Liver (tissue), 8 donors: ENCODE measurements at regions not wholly inside any gene's neighbourhood (a gene's known extent, or its start where the extent isn't known, plus 50 kb on each side); places are given as distances from the start of the nearest gene placed in this dataset.

Experiments
- DNase-seq: peaks from one replicate; pipeline ENCODE4 v3.0.0-alpha.2; 2017; ENCODE audit warnings: low spot score
- H3K27ac ChIP-seq, 2 donors: one replicate each; pipeline ENCODE4 v1.7.0; 2013; ENCODE audit warnings: inconsistent platforms in 2 of 2, low read length in 2 of 2, control low read depth in 1 of 2, low read depth in 1 of 2, mild to moderate bottlenecking in 1 of 2
- H3K27me3 ChIP-seq, 4 donors: one replicate each; pipeline versions ENCODE4 v1.6.1 to v1.7.0; 2013; ENCODE audit warnings: low read length in 3 of 4, inconsistent platforms in 1 of 4, mild to moderate bottlenecking in 1 of 4, moderate library complexity in 1 of 4; ENCODE audit not compliant: control insufficient read depth in 4 of 4, insufficient read depth in 4 of 4
- H3K36me3 ChIP-seq, 4 donors: one replicate each; pipeline versions ENCODE4 v1.6.1 to v1.7.0; 2013; ENCODE audit warnings: low read length in 3 of 4, mild to moderate bottlenecking in 3 of 4, low read depth in 1 of 4, moderate library complexity in 1 of 4; ENCODE audit not compliant: control insufficient read depth in 4 of 4, insufficient read depth in 3 of 4
- H3K4me1 ChIP-seq, 4 donors: one replicate each; pipeline versions ENCODE4 v1.6.1 to v1.7.0; 2013; ENCODE audit warnings: low read length in 3 of 4, mild to moderate bottlenecking in 3 of 4, moderate library complexity in 1 of 4; ENCODE audit not compliant: control insufficient read depth in 4 of 4, insufficient read depth in 4 of 4
- H3K4me3 ChIP-seq, 3 donors: one replicate each; pipeline versions ENCODE4 v1.6.1 to v1.7.0; 2013; ENCODE audit warnings: low read length in 3 of 3, control low read depth in 1 of 3, low read depth in 1 of 3, mild to moderate bottlenecking in 1 of 3
- H3K9ac ChIP-seq, 2 donors: one replicate each; pipeline ENCODE4 v1.7.0; 2013; ENCODE audit warnings: low read length in 2 of 2, mild to moderate bottlenecking in 2 of 2, moderate library complexity in 2 of 2, control low read depth in 1 of 2, low read depth in 1 of 2
- H3K9me3 ChIP-seq, 4 donors: one replicate each; pipeline versions ENCODE4 v1.6.1 to v1.7.0; 2013; ENCODE audit warnings: low read length in 3 of 4; ENCODE audit not compliant: control insufficient read depth in 4 of 4
- ATF3 ChIP-seq: IDR thresholded peaks from 2 replicates; pipeline ENCODE4 v1.6.1; 2016; ENCODE audit warnings: antibody characterized with exemption
- CTCF ChIP-seq: fragments of 150-350 bp; IDR thresholded peaks from 2 replicates; pipeline ENCODE4 v1.5.1; 2017; ENCODE audit warnings: improper control_type of control experiment, low read depth, low read length; ENCODE audit not compliant: missing input control
- FOXA1 ChIP-seq: IDR thresholded peaks from 2 replicates; pipeline ENCODE4 v1.6.1; 2016; ENCODE audit warnings: antibody characterized with exemption
- FOXA2 ChIP-seq: IDR thresholded peaks from 2 replicates; pipeline ENCODE4 v1.6.1; 2016; ENCODE audit warnings: antibody characterized with exemption
- HNF4A ChIP-seq, 2 donors: conservative IDR thresholded peaks; 2 replicates each; pipeline ENCODE4 v1.6.1; 2016; ENCODE audit warnings: antibody characterized with exemption in 2 of 2, mild to moderate bottlenecking in 2 of 2
- JUND ChIP-seq, 2 donors: IDR thresholded peaks; 2 replicates each; pipeline ENCODE4 v1.6.1; 2016; ENCODE audit warnings: antibody characterized with exemption in 2 of 2
- RAD21 ChIP-seq, 2 donors: IDR thresholded peaks; 2 replicates each; pipeline ENCODE4 v1.6.1; 2016; ENCODE audit warnings: antibody characterized with exemption in 2 of 2, mild to moderate bottlenecking in 2 of 2
- RXRA ChIP-seq, 2 donors: IDR thresholded peaks; 2 replicates each; pipeline ENCODE4 v1.6.1; 2017 to 2018; ENCODE audit warnings: antibody characterized with exemption in 2 of 2, mild to moderate bottlenecking in 1 of 2
- SP1 ChIP-seq: IDR thresholded peaks from 2 replicates; pipeline ENCODE4 v1.6.1; 2018; ENCODE audit warnings: antibody characterized with exemption, mild to moderate bottlenecking
- TAF1 ChIP-seq: conservative IDR thresholded peaks from 2 replicates; pipeline ENCODE4 v1.6.1; 2016; ENCODE audit warnings: antibody characterized with exemption, mild to moderate bottlenecking
- YY1 ChIP-seq: IDR thresholded peaks from 2 replicates; pipeline ENCODE4 v1.6.1; 2016; ENCODE audit warnings: antibody characterized with exemption, mild to moderate bottlenecking
- WGBS: extraction: QIAGEN DNeasy Blood & Tissue Kit; methylation state at CpG from one replicate; pipeline ENCODE4 v1.1.7; 2013; 5-methylcytosine and 5-hydroxymethylcytosine counted together
- donor health status: healthy.
- donor health status: healthy.
- donor health status: healthy.
- donor health status: healthy.
- donor health status: healthy.

GRCh38 chr3:17985658-17986347 lies 243.4 kb upstream of the TBC1D5 start:
- Histone ChIP-seq H3K36me3 (no peaks in the 10 kb centered on the region), H3K9ac (no peak overlapping the region), H3K4me1 (no peaks in the 10 kb centered on the region), H3K4me3 (no peak overlapping the region), H3K9me3 (no peaks in the 10 kb centered on the region), H3K27me3 (peaks cover 0 to 3% (median 0%) of the 10 kb centered on the region in 4 donors), H3K27ac (no peak overlapping the region)
- TF ChIP-seq SP1 (no peak), HNF4A (conservative IDR thresholded peaks at IDR 0.05) (no peak)
- DNase-seq: no peak
- WGBS: 35% methylated on average over 2 of the region's 2 CpGs

DNA sequence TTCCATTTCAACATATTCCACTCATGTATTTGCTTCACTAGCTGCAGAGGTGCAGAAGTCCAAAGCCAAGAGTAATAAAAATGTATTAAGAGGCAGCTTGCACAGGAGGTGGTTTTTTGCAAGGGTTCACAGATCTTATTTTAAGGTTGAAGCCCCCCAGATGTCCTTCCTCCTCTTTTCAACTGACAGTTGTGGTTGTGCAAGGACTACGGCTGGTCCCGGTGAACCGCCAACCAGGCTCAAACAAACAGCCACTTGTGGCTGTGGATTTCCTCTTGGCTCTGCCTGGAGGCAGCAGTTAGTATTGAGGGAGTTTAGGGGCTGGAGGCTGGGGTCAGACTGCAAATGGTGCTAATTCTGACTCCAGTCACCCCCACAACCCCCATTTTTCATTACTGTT lies 240.7 kb upstream of the TBC1D5 start:
- DNase-seq: no peak
- Histone ChIP-seq H3K27me3 (peaks cover 0 to 3% (median 0%) of the 10 kb centered on the region in 4 donors), H3K9me3 (no peaks in the 10 kb centered on the region), H3K4me3 (no peak overlapping the region), H3K4me1 (no peaks in the 10 kb centered on the region), H3K27ac (no peak overlapping the region), H3K9ac (no peak overlapping the region), H3K36me3 (no peaks in the 10 kb centered on the region)
- WGBS: 71% methylated on average over 3 of the region's 3 CpGs
- TF ChIP-seq YY1 (no peak), RXRA (IDR thresholded peaks at IDR 0.05) (no peak), FOXA2 (no peak), CTCF (no peak), FOXA1 (no peak), RAD21 (IDR thresholded peaks at IDR 0.05) (no peak), JUND (IDR thresholded peaks at IDR 0.05) (no peak), ATF3 (no peak)

GRCh38 chr3:17982211-17982880 lies 239.9 kb upstream of the TBC1D5 start:
- H3K4me3 ChIP-seq: no peak overlapping the region
- no peak overlapping the region for H3K9ac ChIP-seq
- H3K4me1 ChIP-seq: no peaks in the 10 kb centered on the region
- 77% methylated on average over 3 of the region's 3 CpGs for WGBS
- peaks cover 0 to 3% (median 0%) of the 10 kb centered on the region in 4 donors for H3K27me3 ChIP-seq
- no peaks in the 10 kb centered on the region for H3K9me3 ChIP-seq
- TF ChIP-seq CTCF (no peak), TAF1 (no peak)
- H3K27ac ChIP-seq: no peak overlapping the region
- no peak for DNase-seq
- H3K36me3 ChIP-seq: no peaks in the 10 kb centered on the region
